Nucleus accumbens (tissue), 56 donors: ENCODE measurements at regions not wholly inside any gene's neighbourhood (a gene's known extent, or its start where the extent isn't known, plus 50 kb on each side); places are given as distances from the start of the nearest gene placed in this dataset.

Experiments
- DNase-seq, 56 donors: peaks; one replicate each; lab custom pipeline; 2025; lab: John Stamatoyannopoulos, UW

DNA sequence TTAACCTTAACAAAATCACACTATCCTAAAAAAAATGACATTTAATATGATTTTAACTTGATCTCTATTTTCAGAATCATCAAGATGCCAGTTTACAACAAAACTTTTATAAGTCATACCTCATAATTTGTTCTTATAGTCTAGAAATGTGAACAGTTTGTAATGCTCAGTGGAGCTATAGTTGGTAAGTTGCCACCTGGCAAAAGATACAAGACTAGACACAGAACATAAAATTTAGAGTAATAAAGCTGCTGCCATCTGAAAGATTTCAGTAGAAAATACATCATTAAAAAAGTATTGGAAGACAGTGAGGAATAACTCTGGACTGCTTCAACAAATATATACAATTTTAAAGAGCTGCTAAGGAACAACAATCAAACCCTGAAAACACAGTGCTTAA, 233.8 kb downstream of the GABRG2 start:
- DNase-seq, result no peak

DNA sequence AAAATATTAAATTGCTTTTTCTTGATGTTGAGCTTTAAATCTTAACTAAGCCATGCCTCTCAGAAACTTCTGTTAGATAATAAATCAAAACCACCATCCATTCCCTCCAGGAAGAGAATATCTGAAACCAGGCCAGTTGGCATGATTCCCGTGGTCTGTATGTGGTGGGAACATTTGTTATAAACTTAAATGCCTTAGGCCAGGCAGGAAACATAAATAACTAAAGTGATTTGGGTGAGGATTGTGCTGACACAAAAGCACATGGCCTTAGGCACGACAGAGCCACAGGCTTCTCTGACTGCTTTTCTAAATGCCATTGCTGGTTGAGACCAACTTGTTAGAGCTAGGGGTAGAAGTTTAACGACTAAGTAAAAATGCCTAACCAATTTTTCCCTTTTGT, 255.9 kb downstream of the GABRG2 start:
- DNase-seq, result no peak

DNA sequence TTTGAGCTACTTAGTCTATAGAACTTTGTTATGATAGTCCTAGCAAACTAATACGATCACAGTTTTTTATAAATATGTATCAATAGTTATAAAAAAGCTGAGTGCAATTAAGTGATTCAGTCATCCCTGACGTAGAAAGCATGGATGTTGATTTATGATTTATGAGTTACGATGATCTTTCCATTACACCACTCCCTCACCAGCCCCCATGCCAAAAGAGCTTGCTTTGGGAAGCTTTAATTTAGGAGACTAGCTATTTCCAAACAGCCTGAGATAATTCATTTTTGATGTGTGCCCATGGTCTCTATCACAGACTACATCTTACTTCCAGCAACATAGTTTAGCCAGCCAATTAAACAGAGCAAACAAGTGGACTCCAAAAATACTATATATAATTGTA, 256.8 kb downstream of the GABRG2 start:
- no peak for DNase-seq

DNA sequence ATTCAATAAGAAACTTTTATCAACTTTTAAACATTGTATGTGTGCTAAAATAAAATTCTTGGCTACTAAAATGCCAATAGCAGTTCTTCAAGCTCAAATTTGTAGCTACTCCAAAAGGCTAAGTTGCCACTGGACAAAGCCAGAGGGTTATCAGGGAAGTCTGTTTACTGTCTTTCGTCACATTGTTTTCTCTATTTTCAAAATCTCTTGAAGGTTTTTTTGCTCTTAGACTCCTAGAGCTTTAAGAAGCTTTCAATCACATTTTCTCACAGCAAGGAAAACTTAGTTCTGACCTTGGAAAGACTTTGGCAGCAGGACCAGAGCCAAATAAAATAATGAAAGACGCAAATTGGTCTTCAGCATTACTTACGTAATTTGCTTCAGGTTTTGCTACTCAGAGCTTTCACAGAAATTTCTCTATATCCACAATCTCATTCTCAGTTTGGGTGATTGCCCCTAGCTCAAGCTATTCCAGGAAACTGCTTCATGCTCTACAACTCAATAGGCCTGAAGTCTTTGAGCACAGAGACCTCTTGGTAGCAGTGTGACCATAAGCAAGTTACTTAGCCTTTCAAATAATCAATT, 257.7 kb downstream of the GABRG2 start:
- DNase-seq, result no peak

- DNase-seq, result no peak
Observed at GRCh38 chr5:162334944-162335343, 267.4 kb downstream of the GABRG2 start.

GRCh38 chr5:162360373-162360931, 292.9 kb downstream of the GABRG2 start:
- DNase-seq, result no peak

GRCh38 chr5:162372256-162372655, 304.7 kb downstream of the GABRG2 start:
- peak in 3 of 56 donors; percentile 0 to 2 (median 1) for DNase-seq

DNA sequence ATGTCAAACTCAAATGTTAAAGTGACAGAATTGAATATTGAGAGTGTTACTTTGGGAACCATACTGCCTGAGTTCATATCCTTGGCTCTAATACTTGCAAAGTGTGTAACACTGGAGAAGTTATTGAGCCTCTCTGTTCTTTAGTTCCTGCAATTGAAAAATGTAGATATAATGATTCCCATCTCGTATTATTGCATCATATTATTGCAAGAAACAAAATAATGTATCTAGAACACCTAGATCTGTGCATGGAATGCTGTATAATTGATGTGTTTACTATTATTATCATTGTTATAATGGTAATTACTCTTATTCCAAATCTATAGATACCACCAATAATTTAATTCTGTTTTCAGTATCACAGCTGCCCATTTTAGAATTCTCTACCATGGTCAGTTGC, 310.3 kb downstream of the GABRG2 start:
- no peak for DNase-seq

DNA sequence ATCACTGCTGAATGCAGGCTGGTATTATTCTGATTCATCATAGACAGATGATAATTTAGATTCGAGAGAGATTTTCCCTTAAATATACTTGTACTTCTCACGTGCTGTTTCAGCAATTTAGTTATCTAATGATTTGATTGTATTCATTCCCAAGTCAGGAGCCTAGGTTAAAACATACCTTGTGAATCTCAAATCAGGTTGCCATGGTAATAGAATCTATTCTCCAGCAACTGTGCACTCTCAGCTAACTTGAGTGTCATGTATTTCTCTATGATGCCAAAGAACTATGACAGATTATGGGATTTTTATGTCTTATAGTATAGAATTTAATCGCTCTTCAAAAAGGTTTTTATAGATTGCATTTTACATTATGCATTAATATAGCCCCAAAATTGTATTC, 315.3 kb downstream of the GABRG2 start:
- no peak for DNase-seq

DNA sequence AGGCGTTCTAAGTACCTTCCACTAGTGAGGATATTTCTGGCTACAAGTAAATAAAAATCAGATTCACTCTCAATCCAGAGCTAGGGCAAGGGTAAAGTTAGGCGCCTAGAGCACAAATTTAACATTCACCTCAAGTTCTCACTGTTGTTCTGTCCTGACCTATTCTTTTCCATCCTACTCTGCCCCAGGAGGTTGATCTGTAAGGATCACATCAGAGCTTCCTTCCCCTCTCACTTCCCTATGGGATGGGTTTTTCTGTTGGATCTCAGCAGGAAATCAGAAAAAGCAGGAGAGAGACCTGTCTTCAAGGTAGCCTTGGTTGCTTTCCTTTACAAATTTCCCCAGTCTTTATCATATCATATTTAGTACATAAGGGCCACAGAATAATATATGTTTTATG, 316.7 kb downstream of the GABRG2 start:
- no peak for DNase-seq

DNA sequence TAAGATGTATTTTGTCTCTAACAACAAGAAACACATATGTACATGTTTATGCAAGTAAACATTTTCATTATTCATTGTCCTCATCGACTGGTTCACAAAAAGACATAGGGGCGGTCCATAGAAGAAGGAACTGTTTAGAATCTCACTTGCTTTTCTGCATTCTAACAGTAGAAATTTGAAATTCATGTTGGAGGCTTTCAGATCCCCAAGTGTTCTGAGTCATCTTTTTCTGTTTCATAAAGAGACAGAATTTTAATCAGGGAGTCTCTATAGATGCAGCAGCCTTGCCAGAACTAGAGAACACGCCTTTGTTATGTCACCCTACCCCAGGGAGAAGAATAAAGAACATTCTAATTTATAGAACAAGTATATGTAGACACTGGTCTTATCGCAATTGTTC, 324.3 kb downstream of the GABRG2 start:
- DNase-seq, result no peak

- DNase-seq, result no peak
Observed at GRCh38 chr5:162392336-162392735, 324.8 kb downstream of the GABRG2 start.

- DNase-seq, result no peak
Observed at GRCh38 chr5:162393534-162393933, 326.0 kb downstream of the GABRG2 start.

GRCh38 chr5:162407614-162408013, 340.0 kb downstream of the GABRG2 start:
- DNase-seq, result no peak

- DNase-seq, result no peak
Observed at GRCh38 chr5:162410365-162410764, 342.8 kb downstream of the GABRG2 start.

- no peak for DNase-seq
Observed at GRCh38 chr5:162429142-162429541, 361.6 kb downstream of the GABRG2 start.

DNA sequence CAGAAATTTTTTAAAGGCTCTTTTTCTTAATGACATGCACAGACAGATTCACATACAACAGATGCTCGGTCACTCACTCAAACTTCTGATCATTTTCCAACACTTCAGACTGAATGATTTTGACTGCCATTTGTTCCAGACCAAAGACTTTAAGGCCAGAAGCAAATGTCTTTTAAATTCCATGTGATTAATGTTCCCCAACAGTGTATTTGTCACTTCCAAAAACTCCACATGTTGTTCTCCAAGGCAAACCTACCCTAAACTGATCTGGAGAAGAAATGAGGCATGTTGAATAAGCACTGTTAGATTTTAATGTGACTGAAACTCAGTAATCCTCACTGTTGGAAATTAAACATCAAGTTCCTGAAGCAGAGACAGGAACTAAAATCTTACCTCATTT, 366.7 kb downstream of the GABRG2 start:
- DNase-seq, result no peak

DNA sequence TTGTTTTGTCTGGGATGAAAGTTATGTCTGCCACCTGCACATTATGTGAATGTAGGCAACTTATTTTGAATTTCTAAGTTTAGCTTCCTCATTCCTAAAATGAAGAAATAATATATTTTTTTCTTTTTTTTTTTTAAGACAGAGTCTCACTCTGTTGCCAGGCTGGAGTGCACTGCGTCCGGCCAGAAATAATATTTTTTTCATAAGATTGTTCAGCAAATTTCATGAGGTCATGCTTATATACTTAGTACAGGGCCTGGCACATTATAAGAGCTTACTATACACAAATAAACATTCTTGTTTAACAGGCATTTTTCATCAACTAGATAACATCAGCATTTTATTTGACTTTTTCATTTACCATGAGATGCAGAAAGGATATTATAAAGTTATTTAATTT, 368.5 kb downstream of the GABRG2 start:
- no peak for DNase-seq

DNA sequence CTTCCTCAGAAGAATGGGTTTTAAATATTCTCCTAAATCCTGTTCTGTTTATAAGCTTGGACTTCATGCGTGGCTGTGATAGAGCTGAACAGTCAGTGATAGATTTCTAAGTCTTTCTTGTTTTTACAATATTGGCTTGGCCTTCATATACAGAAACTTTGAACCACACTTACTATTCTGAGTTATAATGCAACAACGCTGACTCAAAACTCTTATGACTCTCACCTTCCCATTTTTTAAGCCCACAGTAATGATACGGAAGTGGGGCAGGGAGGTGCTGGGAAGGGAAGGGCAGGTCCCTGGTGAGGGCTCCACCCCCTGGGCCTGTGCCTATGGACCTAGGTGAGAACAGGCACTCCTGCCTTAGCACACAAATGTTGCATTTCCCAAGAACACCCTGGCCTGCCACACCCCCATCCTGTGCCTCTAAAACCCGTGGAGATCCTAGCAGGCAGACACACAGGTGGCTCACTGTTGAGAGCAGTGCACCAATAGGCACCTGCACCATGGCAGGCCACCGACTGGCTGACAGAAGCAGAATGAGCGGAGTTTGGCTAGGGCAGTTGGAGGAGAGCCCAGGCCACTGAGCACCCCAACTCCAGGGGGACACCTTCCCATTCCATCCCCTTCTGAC, 376.7 kb downstream of the GABRG2 start:
- DNase-seq, result no peak

DNA sequence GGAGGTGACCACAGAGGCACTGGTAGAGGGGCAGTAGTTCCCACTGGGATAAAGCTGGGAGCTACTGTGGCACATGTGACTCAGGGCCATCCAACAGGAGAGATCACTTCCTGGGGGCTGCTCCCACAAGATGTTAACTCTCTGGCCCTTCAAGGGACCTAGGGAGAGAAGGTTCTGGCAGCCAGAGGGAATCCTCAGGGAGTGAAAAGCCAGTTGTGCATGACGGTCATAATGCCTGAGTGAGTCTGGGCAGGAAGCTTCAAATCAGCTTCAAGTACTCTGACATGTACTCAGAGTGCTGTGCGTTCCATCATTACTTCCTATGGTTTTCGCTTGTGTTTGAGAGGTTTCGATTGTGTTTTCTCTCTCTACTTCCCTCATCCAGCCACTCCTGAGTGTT, 388.5 kb downstream of the GABRG2 start:
- no peak for DNase-seq

DNA sequence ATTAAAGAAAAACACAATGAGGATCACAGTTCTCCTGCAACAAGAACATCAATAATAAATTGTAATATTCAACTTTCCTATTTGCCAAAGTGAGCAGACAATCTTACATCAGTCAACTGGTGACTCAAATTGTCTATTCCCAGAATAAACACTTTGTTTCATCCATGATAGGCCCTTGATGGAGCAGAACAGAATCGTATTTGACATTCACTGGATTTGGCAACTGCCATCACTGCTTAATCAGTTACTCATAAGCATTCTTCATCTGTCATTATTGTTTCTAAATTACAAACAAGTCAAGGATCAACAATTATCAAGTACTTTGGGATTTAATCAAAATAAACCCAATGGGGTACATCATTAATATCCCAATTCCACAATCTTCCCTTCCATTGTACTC, 398.4 kb downstream of the GABRG2 start:
- DNase-seq, result no peak

DNA sequence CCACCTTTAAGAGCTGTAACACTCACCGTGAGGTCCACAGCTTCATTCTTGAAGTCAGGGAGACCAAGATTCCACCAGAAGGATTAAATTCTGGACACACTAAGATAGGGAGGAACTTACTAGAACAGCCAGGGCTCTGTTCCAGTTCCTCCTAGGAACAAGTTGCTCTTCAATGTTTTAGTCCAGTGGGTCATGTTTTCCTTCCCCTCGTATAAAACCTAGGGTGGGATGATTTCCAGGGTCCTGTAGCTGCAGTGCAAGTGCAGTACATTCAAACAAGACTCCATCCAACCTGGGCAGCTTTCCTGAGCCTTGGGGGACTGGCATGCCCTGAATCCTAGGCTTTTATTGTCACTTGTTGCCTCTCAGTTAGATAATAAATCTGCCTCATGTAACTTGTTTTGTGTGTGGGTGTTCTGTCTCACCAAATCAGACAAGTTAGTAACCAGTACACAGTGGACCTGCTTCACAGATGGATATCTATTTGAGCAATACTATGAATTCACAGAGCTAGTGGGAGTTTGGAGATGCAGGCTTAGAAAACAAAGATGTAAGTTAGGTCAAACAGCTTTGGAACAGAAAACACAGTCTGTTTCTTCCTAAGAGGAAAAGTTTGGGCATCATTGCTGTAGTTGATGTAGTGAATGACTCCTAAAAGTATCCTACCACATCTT, 405.6 kb downstream of the GABRG2 start:
- peak in 4 of 56 donors; percentile 2 to 5 (median 4) for DNase-seq
